ENCODE measurements at regions not wholly inside any gene's neighbourhood (a gene's known extent, or its start where the extent isn't known, plus 50 kb on each side); places are given as distances from the start of the nearest gene placed in this dataset.

DNA sequence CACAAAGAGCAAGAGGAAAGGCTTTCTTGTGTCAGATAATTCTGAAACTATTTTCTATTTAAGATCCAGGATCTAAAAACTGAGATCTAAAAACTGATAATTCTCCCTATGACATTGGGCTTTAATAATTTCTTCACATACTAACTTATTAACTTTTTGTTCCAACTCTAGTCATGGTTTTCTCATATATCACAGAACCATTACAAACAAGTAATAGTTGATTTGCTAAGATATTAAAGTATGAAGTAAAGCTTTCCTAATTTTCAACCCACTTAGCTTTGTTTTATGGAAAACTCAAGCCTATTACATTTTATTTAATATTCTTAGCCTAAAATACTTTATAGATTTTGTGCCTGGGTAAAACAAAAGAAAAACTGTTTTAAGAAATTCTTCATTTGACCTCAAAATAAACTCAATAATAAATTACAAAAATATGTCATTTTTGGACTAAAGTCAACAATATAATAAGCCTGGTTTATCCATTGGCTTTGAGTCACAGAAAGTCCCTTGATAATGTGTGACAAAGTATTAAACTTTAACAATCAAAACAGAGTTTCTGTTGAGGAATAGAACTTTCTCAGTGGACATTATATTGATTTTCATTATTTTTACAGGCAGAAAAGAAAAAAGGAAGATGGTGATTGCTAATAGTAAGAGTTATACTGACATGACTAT is 1142.9 kb upstream of the SORCS1 start:
- TF ChIP-seq, protein P1, sequence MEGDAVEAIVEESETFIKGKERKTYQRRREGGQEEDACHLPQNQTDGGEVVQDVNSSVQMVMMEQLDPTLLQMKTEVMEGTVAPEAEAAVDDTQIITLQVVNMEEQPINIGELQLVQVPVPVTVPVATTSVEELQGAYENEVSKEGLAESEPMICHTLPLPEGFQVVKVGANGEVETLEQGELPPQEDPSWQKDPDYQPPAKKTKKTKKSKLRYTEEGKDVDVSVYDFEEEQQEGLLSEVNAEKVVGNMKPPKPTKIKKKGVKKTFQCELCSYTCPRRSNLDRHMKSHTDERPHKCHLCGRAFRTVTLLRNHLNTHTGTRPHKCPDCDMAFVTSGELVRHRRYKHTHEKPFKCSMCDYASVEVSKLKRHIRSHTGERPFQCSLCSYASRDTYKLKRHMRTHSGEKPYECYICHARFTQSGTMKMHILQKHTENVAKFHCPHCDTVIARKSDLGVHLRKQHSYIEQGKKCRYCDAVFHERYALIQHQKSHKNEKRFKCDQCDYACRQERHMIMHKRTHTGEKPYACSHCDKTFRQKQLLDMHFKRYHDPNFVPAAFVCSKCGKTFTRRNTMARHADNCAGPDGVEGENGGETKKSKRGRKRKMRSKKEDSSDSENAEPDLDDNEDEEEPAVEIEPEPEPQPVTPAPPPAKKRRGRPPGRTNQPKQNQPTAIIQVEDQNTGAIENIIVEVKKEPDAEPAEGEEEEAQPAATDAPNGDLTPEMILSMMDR (IDR thresholded peaks at IDR 0.05; ENCODE audit: low read depth, low read length, missing input control): no peak
- TF ChIP-seq GABPA (IDR thresholded peaks at IDR 0.05 in 1 of 2, conservative IDR thresholded peaks at IDR 0.05 in 1 of 2): no peak

Data from liver (tissue), 3 donors.